GM12891 (cell line): ENCODE measurements at regions not wholly inside any gene's neighbourhood (a gene's known extent, or its start where the extent isn't known, plus 50 kb on each side); places are given as distances from the start of the nearest gene placed in this dataset.

ENCODE experiments used
- POLR2A ChIP-seq: IDR thresholded peaks from 2 replicates; pipeline ENCODE4 v1.6.1; 2011; ENCODE audit warnings: low read depth, low read length, control low read depth
- POLR2AphosphoS5 ChIP-seq: IDR thresholded peaks from 2 replicates; pipeline ENCODE4 v1.6.1; 2011; ENCODE audit warnings: low read depth, low read length, control low read depth
- POU2F2 ChIP-seq: IDR thresholded peaks from 2 replicates; pipeline ENCODE4 v1.6.1; 2011; ENCODE audit warnings: low read depth, mild to moderate bottlenecking, control low read depth, low read length, moderate library complexity
- TAF1 ChIP-seq: IDR thresholded peaks from 2 replicates; pipeline ENCODE4 v1.6.1; 2011; ENCODE audit warnings: low read depth, low read length, control low read depth

GRCh38 chr14:86646696-86647690 lies 1117.0 kb downstream of the FLRT2 start:
- TF ChIP-seq POLR2A (no peak), TAF1 (no peak), POLR2AphosphoS5 (no peak), POU2F2 (no peak)
